GM19023 (cell line): ENCODE measurements at regions not wholly inside any gene's neighbourhood (a gene's known extent, or its start where the extent isn't known, plus 50 kb on each side); places are given as distances from the start of the nearest gene placed in this dataset.
"Not testable (repeated sequence)": the region's sequence is repeated elsewhere in the genome, so short reads cannot be mapped to it uniquely, and the experiment has no call there.

ENCODE experiments used
- ATAC-seq: cut with Tn5 transposase; IDR thresholded peaks from one replicate; pipeline ENCODE4 v1.9.1; 2021; ENCODE audit warnings: mild to moderate bottlenecking, moderate library complexity; ENCODE audit not compliant: unreplicated experiment

DNA sequence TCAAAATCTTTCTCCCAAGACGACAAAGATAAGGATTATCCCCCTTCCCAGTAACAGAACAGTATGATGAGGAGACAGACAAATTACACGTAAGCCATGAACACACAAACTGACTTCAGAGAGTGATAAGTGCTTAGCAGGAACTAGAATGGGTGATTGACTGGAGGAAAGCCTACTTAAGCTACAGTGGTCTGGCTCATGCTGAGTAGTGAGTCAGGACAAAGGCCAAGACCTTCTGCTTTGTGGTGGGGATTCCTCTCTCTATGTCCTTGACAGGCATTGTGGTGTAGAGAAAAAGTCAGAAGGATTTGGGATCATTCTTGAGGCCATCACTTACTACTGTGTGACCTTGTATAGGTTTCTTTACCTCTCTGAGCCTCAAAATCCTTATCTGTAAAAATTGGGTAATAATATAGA is 381.9 kb upstream of the CCL2 start:
- ATAC-seq = no peak

DNA sequence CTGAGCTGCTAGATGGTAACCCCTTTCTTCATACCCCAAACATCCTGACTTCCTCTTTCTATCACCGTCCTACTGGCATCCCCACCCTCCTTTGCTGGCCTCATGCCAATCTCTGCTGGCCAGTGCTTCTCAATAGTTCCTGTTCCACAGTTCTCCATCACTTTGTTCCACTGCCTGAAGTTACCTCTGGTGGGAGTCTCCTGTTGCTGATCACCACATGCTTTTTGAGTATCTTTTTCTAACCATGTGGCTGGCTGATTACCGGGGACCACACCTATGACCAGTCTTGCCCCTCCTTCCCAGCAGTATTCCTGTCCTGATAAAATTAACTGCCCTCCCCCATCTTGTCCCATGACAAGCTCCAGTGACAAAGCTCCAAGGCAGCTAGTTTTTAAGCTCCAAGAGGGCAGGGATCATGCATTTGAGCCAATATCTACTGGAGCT is 380.4 kb upstream of the CCL2 start:
- ATAC-seq = no peak

DNA sequence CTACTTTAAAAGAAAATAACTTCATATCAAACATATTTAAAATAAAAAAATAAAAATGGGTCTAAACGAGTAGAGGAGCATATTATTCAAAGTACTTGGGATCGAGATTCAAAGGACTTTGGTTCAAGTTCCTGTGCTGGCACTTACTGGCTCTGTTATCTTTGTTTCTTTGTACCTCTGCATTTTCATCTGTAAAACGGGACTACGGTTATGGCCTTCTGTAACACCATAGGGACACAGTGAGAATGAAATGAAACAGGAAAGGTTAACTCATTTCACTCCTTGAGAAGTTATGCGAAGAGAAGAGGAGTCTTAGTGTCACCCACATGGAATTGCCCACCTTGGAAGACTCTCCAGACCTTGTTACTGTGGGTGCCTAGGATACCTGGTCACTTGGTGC is 379.1 kb upstream of the CCL2 start:
- no peak for ATAC-seq

DNA sequence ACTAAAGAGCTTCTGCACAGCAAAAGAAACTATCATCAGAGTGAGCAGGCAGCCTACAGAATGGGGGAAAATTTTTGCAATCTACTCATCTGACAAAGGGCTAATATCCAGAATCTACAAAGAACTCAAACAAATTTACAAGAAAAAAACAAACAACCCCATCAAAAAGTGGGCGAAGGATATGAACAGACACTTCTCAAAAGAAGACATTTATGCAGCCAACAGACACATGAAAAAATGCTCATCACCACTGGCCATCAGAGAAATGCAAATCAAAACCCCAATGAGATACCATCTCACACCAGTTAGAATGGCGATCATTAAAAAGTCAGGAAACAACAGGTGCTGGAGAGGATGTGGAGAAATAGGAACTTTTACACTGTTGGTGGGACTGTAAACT is 372.8 kb upstream of the CCL2 start:
- not testable (repeated sequence) for ATAC-seq

DNA sequence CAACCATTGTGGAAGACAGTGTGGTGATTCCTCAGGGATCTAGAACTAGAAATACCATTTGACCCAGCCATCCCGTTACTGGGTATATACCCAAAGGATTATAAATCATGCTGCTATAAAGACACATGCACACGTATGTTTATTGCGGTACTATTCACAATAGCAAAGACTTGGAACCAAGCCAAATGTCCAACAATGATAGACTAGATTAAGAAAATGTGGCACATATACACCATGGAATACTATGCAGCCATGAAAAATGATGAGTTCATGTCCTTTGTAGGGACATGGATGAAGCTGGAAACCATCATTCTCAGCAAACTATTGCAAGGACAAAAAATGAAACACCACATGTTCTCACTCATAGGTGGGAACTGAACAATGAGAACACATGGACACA is 372.4 kb upstream of the CCL2 start:
- not testable (repeated sequence) for ATAC-seq

DNA sequence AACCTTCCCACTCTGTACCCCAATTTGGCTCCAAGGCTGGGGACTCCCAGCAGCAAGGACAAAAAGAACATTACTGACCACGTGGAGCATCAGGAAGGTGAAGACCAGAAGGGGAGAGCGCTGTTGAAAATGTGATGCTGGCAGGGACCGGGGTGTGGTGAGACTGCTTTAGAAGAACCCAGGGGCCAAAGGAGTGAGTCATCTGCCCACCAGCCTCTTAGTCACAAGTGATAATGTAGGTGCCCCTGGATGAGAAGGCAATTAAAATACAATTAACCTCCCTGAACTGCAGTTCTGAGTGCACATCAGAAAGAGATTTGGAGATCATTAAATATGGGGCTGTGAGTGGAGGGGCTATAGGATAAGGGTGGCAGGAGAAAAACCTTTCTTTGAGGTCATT is 366.6 kb upstream of the CCL2 start:
- ATAC-seq = no peak

DNA sequence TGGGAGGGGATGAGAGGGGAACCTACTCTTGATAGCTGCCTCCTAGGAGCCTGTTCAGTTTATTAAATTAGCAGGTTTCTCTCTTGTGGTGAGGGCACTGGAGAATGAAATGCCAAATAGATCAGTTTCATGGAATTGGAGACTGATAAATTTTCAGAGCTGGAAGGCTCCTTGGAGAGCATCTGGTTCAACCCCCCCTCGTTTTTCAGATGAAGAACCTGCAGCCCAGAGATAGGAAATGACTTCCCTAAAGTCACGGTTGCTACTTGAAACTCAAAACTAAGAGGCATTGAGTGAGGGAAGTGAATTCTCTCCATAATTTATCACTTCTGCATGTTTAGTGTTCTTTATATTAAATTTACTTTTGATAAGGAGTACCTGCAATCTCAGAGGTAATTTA is 366.0 kb upstream of the CCL2 start:
- no peak for ATAC-seq

DNA sequence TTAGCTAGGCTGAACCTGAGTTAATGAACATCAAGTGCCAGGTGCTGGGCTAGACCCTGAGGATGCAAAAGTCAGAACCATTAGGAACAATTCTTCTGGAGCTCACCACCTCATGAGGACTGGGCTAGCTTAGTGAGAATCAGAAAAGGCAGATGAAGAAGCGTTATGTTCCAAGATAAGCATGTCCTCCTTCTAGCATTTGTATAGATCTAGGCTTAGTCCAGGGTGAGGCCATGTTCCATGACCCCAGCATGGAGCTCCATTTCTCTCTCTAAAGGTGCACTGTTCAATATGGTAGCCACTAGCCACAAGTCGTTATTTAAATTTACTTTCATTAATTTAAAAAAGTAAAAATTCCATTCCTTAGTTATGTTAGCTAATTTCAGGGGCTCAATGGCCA is 365.3 kb upstream of the CCL2 start:
- no peak for ATAC-seq

DNA sequence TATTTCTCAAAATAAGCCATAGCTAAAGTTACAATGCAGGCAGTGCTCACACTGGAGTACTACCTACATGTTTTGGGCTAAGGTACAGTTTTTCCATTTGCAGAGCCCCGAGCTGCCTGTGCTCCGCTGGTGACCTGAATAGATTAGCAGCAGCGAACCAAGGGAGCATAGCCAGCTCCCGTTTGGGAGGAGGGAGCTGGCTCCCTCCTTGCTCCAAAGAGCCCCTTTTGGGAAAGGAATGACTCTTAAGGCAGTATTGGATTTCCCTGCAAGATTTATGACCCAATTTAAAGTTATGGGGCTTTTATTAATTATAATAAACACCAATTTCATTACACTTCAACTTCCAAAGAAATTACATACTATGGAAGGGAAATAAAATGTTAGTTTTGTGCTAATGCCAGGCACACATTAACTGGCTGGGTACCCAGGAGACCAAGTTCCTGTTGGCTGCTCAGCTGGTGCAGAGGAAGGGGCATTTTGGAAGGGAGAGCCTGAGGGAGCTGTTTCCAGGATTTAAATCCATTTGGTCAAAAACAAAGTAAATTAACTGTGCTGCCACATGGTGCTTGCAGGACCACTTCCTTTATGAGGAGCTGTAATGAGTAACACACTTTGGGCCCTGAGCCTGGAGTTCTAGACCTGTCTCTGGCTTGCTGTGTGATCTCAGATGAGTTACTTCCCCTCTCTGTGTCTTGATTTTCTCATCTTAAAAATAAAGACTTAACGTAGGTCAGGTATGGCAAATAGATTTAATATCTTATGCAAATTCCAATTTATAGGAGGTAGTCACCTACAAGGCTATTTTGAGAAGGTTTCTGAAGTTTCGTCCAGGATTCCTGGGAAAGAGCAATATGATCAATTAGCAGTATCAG is 362.1 kb upstream of the CCL2 start:
- ATAC-seq = no peak

DNA sequence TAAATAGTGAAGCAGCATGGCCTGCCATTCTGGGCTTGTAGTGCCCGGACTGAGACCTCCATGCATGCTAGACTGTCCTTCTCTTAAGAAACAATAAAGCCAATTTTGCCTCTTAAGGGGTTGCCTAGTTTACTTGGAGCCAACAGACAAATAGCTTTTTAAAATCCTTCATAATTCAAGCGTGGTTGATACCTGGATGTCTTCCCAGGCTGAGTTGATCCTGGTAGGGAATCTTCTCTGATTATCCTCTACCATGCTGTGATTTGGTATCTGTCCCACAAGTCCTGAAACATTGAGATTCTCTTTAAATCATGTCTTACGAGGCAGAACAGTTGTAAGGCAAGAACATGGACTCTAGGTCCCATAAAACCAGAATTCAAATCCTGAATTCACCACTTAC is 359.6 kb upstream of the CCL2 start:
- ATAC-seq = no peak

DNA sequence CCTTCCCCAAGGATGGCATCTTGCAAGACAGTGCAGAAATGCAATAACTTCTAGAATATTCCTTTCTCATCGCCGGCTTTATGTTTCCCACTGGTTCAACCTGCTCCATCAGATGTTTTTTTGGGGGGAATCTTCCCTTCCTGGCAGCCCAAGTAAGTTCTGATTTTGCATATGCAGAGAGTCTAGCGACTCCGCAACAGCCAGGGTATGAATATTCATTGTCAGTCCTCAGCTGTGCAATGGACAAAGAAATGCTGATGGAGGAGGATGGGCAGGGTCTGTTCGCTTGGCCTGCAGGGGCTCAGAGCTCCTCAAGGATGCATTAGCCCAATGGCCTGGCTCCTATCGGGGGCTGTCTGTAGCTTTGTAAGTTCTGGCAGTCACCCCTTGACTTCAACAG is 358.8 kb upstream of the CCL2 start:
- no peak for ATAC-seq

DNA sequence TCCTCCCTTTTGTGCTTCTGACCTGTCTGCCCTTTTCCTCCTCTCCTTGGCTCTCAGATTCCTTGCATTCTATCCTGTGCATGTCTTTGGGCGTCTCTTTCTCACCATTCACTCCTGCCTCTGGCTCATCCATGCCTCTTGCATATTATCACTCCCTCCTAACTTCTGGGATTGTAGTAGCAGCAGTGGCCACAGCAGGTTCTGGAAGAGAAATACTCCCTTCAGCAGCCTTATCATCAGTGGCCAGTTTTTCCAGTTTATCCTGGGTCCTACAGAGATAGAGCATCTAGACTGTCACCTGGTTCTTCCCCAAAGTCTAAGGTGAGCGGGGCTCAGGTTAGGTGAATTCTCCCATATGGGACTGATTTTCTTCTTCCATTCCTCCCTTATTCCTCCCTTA is 354.0 kb upstream of the CCL2 start:
- no peak for ATAC-seq

DNA sequence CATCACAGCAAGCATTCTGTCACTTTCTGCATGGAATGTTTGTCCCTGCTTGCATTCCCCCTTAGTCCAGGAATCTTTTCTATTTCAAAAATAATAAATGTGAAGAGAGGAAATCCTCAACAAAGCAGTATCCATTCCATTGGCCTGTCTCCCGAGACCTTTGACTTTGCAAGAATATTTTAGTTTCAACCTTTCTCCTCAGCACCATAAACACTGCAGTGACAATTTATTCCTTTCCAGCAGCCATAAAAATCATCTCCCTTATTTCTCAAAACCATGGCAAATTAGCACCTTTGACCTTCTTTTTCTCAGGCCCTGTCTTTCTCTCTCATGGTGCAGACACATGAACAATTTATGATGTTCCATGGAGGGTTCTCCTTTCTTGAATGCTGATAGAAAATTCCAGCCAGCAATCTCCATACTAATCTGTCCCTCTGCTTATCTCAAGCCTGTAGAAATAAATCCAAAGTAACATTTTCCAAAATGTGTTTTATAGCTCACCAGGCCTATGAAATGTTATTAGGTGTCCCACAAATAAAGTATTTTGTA is 352.1 kb upstream of the CCL2 start:
- no peak for ATAC-seq

DNA sequence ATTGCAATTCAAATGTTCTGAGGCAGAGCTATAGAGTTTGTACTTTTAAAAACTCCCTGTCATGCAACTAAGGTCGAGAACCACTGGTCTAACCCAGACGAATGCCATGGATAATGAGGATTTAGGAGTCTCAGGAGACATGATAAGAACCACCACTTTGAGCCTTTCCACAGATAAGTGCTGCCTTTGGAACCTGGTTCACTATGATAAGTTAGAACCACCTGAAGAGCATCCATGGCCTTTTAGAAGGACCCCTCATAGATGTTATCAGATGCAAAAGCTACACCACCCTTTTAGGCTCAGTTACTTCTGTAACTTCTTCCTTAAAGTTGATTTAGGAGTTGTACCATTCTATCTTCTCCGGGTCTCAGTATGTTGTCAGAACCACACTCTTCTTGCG is 350.6 kb upstream of the CCL2 start:
- no peak for ATAC-seq

DNA sequence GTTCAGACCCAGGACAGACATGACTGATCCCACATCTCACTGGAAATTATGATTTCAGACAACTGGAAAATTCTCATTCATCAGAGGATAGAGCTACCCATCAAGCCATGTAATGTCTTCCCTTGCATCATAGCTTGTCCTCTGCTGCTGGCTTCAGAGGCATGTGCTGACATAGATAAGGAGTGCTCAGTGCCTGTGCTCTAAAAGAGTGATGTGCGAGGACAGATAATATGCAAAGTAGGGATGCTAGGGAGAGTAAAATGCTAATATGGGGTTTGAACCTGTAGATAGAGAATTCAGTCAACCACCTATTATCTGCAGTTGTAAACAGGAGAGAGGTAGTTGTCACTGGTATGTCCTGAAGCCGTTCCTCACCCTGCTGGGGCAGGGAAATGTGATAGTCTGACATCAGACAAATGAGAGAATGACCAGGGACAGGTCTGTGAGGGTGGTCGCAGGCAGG is 349.7 kb upstream of the CCL2 start:
- ATAC-seq = no peak

DNA sequence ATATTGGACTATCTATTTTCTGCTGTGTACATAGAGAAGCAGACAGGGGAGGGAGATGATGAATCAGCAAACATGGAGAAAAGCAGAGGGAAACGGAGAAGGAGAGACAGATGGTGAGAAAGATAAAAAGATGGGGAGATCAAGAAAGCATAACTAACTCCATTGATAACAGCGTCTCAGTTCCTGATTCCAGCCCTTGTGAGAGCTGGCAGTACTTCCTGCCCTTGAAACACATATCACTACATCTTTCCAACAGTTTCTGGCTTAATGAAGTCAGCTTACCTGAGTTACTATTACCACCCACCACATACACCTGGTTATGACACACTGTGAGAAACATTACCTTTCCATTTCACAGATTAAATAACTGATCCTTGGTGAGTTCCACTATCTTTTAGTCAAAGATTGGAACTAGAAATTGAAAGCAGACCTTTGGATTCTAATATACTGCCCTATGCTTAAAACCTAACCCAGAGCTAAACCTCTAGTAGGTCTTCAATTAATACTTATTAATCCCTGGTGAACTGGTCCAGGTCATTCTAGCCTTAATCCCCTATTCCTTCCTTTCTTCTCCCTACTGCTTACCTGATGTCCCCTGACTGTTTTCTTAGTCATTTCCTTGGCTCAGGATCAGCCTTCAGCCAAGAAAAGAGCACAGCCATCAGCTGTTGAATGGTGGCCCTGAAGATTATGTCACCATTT is 346.6 kb upstream of the CCL2 start:
- ATAC-seq = no peak

DNA sequence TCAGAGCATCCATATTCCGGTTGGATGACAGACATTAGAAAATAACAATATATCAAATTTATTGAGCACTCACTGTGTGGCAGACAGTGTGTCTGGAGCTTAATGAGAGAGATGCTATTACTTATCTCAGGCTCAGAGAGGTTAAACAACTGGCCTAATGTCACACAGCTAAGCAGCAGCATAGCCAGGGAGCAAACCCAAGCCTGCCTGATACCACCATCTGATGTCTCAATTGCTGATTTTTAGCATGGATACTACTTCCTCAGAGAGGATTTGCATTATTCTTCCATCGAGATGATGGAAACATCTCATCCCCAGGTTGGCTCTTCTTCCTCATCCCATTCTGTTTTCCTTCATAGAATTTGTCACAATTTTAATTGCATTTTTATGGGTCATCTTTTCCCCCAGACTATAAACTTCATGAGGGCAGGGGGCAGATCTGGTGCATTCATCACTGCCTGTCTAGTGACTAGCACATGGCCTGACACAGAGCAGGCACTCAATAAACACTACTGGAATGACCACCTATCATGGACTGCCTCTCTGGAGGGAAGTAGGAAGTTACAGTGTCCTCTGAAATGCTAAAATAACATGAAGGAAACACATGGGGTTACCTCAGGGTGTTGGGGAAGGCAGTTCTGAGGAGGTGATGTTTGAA is 344.8 kb upstream of the CCL2 start:
- no peak for ATAC-seq

DNA sequence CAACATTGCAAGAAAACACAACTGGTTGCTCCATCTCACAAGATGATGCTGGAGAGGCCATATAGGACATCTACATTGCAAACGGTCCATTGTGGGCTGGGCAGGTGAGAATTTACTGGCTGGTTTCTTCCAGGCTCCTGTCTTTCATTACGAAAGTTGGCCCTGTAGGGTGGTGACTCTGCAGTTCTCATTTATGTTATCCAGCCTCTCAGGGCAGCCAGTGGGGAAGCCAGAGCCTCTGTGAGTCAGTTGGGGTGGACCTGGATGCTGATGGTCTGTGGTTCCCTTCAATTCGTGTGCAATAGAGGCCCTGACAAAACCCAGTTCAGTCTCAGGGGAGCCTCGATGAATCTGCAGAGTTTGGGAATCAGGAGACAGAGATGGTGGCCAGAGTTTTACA is 341.0 kb upstream of the CCL2 start:
- ATAC-seq = no peak

DNA sequence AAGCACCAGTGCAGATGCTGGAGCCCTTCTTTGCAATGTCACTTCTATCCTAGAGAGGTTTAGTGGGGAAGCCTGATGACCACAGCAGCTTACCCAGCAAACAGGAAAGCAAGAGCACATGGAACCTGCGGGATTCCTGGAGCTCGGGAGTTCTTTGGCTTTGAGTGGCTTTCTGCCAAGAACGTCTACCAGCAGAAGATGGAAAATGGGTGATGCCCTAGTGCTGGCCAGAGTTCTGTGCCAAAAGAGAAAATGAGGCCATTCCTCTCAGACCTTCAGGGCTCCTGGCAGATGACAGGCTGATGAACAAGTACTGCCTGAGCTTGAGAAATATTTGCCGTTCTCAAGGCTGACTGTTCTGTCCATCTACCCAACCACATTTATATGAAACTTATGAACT is 332.1 kb upstream of the CCL2 start:
- no peak for ATAC-seq

DNA sequence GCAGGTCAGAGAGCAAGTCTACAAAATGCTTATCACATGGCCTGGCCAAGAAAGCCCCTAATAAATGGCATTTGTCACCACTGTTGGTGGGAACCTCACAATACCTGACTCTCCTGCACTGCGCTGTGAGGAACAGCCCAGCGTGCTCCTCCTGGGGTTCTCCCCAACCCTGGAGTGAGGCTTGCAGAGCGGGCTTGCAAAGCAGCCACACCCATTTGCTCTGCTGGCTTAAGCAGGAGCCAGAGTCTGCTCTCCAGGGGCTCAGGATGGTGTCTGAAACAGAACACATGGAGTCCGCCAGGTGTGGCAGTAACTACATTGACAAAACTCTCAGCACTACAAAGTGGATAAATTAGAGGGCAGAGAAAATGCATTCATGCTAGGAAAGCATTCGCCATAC is 331.0 kb upstream of the CCL2 start:
- ATAC-seq = no peak

DNA sequence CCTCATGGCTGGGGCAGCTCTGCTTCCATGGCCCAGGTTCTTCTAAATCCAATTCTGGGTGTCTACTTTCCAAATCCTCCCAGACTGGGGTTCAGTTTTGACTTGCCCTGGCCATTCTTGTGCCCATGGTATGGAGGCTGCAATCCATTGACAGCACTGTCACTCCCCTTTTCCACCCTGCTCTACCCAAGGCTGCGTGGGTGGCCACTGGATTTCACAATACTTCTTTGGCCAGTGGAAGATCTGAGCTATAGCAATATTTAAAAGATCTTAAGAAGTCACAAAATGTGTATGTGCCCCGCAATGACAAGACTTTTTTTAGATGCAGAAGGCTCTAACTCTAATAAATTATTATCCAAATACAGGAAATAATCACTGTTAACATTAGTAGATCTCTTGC is 329.4 kb upstream of the CCL2 start:
- no peak for ATAC-seq

DNA sequence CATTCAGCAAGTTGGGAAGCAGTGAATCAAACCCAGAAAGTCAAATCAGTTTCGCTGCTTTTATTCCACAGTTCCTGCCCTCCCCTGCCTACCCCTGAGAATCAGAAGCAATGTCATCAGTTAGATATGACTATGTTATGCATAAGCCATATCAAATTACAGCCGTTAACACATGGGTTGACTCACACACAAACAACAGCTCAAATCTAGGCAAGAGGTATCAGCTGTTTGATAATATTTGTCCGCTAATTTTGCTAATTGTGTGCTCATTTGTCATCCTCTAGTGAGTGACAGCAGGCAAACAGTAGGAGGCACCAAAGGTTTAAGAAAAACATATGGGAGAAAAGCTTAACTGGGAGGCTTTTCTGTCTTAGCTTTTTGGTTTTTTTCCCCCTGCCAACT is 327.4 kb upstream of the CCL2 start:
- no peak for ATAC-seq
